CD4-positive, alpha-beta T cell (primary cell): ENCODE measurements at regions not wholly inside any gene's neighbourhood (a gene's known extent, or its start where the extent isn't known, plus 50 kb on each side); places are given as distances from the start of the nearest gene placed in this dataset.

Source experiments
- ATAC-seq: fragments of 200-7000 bp; cut with Tn5 transposase; one replicate; pipeline ENCODE4 v1.10.0; 2022; ENCODE audit warnings: mild to moderate bottlenecking; ENCODE audit not compliant: poor library complexity
- CTCF ChIA-PET: fragments of 350-600 bp; sonication (Branson Sonifier 250); formaldehyde crosslinking; loops from one replicate; lab custom pipeline; 2021; ENCODE audit warnings: antibody characterized with exemption, inconsistent platforms; lab: Charles Lee
- POLR2A ChIA-PET: fragments of 350-600 bp; sonication (Branson Sonifier 250); formaldehyde crosslinking; loops from one replicate; lab custom pipeline; 2021; ENCODE audit warnings: antibody characterized with exemption, inconsistent platforms; lab: Charles Lee
- DNase-seq, 14 experiments: peaks; one replicate each; pipeline ENCODE4 v3.0.0-alpha.2; 2013 to 2020; ENCODE audit warnings: mixed read lengths in 2 of 14
- H3K27ac ChIP-seq, 2 donors: one replicate each; pipeline versions ENCODE4 v1.5.1 to v1.7.0; 2013; ENCODE audit warnings: low read length in 2 of 2, low read depth in 1 of 2, mild to moderate bottlenecking in 1 of 2
- H3K27me3 ChIP-seq, 2 experiments: 1 replicate in 1 of 2; 2 replicates in 1 of 2; pipeline versions ENCODE4 v1.6.1 to v1.7.0; 2013; ENCODE audit warnings: low read length in 2 of 2, control low read depth in 1 of 2, mild to moderate bottlenecking in 1 of 2, moderate library complexity in 1 of 2; ENCODE audit not compliant: insufficient read depth in 2 of 2, control insufficient read depth in 1 of 2
- H3K36me3 ChIP-seq: one replicate; pipeline ENCODE4 v1.6.1; 2013; ENCODE audit warnings: low read length, control low read depth; ENCODE audit not compliant: insufficient read depth
- H3K4me1 ChIP-seq: one replicate; pipeline ENCODE4 v1.6.1; 2013; ENCODE audit warnings: low read length, control low read depth; ENCODE audit not compliant: insufficient read depth
- H3K4me3 ChIP-seq: one replicate; pipeline ENCODE4 v1.5.1; 2013; ENCODE audit warnings: mild to moderate bottlenecking, low read length, moderate library complexity
- H3K9me3 ChIP-seq, 2 experiments: 1 replicate in 1 of 2; 2 replicates in 1 of 2; pipeline versions ENCODE4 v1.6.1 to v1.7.0; 2013; ENCODE audit warnings: low read length in 2 of 2, mild to moderate bottlenecking in 2 of 2, control low read depth in 1 of 2, moderate library complexity in 1 of 2; ENCODE audit not compliant: control insufficient read depth in 1 of 2, insufficient read depth in 1 of 2
- H3K27ac Mint-ChIP-seq: one replicate; pipeline ENCODE4 v1.8.0; 2020; ENCODE audit warnings: mixed read lengths
- H3K27me3 Mint-ChIP-seq: one replicate; pipeline ENCODE4 v1.8.0; 2021; ENCODE audit warnings: mixed read lengths
- H3K36me3 Mint-ChIP-seq: one replicate; pipeline ENCODE4 v1.8.0; 2021; ENCODE audit warnings: low read depth, mixed read lengths
- H3K4me1 Mint-ChIP-seq: one replicate; pipeline ENCODE4 v1.8.0; 2021; ENCODE audit warnings: low read depth, mixed read lengths
- H3K4me3 Mint-ChIP-seq: one replicate; pipeline ENCODE4 v1.8.0; 2020; ENCODE audit warnings: mild to moderate bottlenecking, mixed read lengths
- H3K9me3 Mint-ChIP-seq: one replicate; pipeline ENCODE4 v1.8.0; 2020; ENCODE audit warnings: mixed read lengths
- intact Hi-C, 2 experiments: fragments of 100-400 bp; cut with DNase I in 1 of 2; cut with micrococcal nuclease in 1 of 2; formaldehyde crosslinking; loops; one replicate each; pipeline versions ENCODE4 v1.15.1 to v1.9.0; 2023 to 2025; cut with DNase I, micrococcal nuclease
- TF ChIP-seq, protein P1 (sequence below): fragments of 200-600 bp; IDR thresholded peaks from one replicate; pipeline ENCODE4 v1.8.0; 2022; ENCODE audit warnings: antibody characterized with exemption, mild to moderate bottlenecking

DNA sequence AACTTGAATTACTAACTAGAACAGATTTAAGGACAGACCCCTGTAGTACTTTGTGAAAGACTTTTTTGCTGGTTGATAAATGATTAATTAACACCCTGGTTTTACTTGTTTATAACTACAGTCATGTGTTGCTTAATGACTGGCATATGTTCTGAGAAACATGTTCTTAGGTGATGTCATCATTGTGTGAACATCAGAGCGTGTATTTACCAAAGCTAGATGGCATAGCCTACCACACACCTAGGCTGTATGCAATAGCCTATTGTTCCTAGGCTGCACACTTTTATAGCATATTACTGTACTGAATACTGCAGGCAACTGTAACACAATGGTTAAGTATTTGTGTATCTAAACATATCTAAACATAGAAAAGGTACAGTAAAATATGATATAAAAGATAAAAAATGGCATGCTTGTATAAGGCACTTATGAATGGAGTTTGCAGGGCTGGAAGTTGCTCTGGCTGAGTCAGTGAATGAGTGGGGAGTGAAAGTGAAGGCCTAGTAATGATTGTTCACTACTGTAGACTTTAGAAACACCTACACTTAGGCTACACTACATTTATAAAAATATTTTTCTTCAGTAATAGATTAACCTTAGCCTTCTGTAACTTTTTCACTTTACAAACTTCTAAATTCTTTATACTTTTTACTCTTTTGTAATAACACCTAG is 260.3 kb downstream of the KCNRG start:
- ATAC-seq, result no peak
- TF ChIP-seq, protein P1, sequence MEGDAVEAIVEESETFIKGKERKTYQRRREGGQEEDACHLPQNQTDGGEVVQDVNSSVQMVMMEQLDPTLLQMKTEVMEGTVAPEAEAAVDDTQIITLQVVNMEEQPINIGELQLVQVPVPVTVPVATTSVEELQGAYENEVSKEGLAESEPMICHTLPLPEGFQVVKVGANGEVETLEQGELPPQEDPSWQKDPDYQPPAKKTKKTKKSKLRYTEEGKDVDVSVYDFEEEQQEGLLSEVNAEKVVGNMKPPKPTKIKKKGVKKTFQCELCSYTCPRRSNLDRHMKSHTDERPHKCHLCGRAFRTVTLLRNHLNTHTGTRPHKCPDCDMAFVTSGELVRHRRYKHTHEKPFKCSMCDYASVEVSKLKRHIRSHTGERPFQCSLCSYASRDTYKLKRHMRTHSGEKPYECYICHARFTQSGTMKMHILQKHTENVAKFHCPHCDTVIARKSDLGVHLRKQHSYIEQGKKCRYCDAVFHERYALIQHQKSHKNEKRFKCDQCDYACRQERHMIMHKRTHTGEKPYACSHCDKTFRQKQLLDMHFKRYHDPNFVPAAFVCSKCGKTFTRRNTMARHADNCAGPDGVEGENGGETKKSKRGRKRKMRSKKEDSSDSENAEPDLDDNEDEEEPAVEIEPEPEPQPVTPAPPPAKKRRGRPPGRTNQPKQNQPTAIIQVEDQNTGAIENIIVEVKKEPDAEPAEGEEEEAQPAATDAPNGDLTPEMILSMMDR, result no peak
- Histone ChIP-seq H3K4me3 (no peak overlapping the region), H3K9me3 (no peaks in the 10 kb centered on the region), H3K36me3 (no peaks in the 10 kb centered on the region), H3K27ac (no peak overlapping the region), H3K4me1 (no peaks in the 10 kb centered on the region), H3K27me3 (no peaks in the 10 kb centered on the region)
- H3K27me3 Mint-ChIP-seq, result no peaks in the 10 kb centered on the region
- H3K4me1 Mint-ChIP-seq, result no peaks in the 10 kb centered on the region
- H3K4me3 Mint-ChIP-seq, result no peak overlapping the region
- DNase-seq, result no peak
- intact Hi-C loops, result no loop called here
- H3K9me3 Mint-ChIP-seq, result no peaks in the 10 kb centered on the region
- no peak overlapping the region for H3K27ac Mint-ChIP-seq
- CTCF ChIA-PET, result interaction anchor here (1.0 kb wide), 1 partner anchor 12 kb away, joined by 3 read pairs; no protein-coding TSS in a partner anchor
- H3K36me3 Mint-ChIP-seq, result no peaks in the 10 kb centered on the region
- POLR2A ChIA-PET, result no interaction called here

GRCh38 chr13:50276550-50276949 is 261.3 kb downstream of the KCNRG start:
- no peaks in the 10 kb centered on the region for H3K36me3 ChIP-seq
- TF ChIP-seq, protein P1, result no peak
- intact Hi-C loops, result no loop called here
- Mint-ChIP-seq H3K4me3 (no peak overlapping the region), H3K27me3 (no peaks in the 10 kb centered on the region), H3K9me3 (no peaks in the 10 kb centered on the region), H3K27ac (no peak overlapping the region), H3K36me3 (no peaks in the 10 kb centered on the region), H3K4me1 (no peaks in the 10 kb centered on the region)
- no peak overlapping the region for H3K4me3 ChIP-seq
- ChIA-PET POLR2A (no interaction called here), CTCF (interaction anchor here (1.0 kb wide), 1 partner anchor 13 kb away, joined by 3 read pairs; no protein-coding TSS in a partner anchor)
- no peaks in the 10 kb centered on the region for H3K27me3 ChIP-seq
- H3K27ac ChIP-seq, result no peak overlapping the region
- no peaks in the 10 kb centered on the region for H3K4me1 ChIP-seq
- DNase-seq (no peak), ATAC-seq (no peak)
- no peaks in the 10 kb centered on the region for H3K9me3 ChIP-seq

- no peaks in the 10 kb centered on the region for H3K27me3 Mint-ChIP-seq
- peaks cover 2% of the 10 kb centered on the region for H3K9me3 Mint-ChIP-seq
- no peak overlapping the region for H3K27ac Mint-ChIP-seq
- H3K4me3 Mint-ChIP-seq, result no peak overlapping the region
- no peaks in the 10 kb centered on the region for H3K9me3 ChIP-seq
- H3K27ac ChIP-seq, result no peak overlapping the region
- no peaks in the 10 kb centered on the region for H3K4me1 Mint-ChIP-seq
- ATAC-seq, result no peak
- no peaks in the 10 kb centered on the region for H3K36me3 Mint-ChIP-seq
- intact Hi-C loops, result no loop called here
- no peaks in the 10 kb centered on the region for H3K36me3 ChIP-seq
- DNase-seq, result no peak
- ChIA-PET CTCF (no interaction called here), POLR2A (no interaction called here)
- H3K27me3 ChIP-seq, result no peaks in the 10 kb centered on the region
- H3K4me1 ChIP-seq, result no peaks in the 10 kb centered on the region
- TF ChIP-seq, protein P1, result no peak
- no peak overlapping the region for H3K4me3 ChIP-seq
Measured at GRCh38 chr13:50277127-50277526, 261.9 kb downstream of the KCNRG start.
